HUES48 (cell line): ENCODE measurements at regions not wholly inside any gene's neighbourhood (a gene's known extent, or its start where the extent isn't known, plus 50 kb on each side); places are given as distances from the start of the nearest gene placed in this dataset.
A peak's percentile ranks its signal among the peaks of the same experiment; 100 is the strongest.

Experiments used
- H3K27ac ChIP-seq: one replicate; pipeline ENCODE4 v1.7.0; 2013; ENCODE audit warnings: low read depth, low read length, inconsistent platforms
- H3K27me3 ChIP-seq: 2 replicates; pipeline ENCODE4 v1.6.1; 2013; ENCODE audit warnings: mild to moderate bottlenecking, low read length; ENCODE audit not compliant: control insufficient read depth, insufficient read depth
- H3K36me3 ChIP-seq: 2 replicates; pipeline ENCODE4 v1.6.1; 2013; ENCODE audit warnings: low read length; ENCODE audit not compliant: control insufficient read depth, insufficient read depth
- H3K4me1 ChIP-seq: 2 replicates; pipeline ENCODE4 v1.6.1; 2013; ENCODE audit warnings: mild to moderate bottlenecking, low read length; ENCODE audit not compliant: control insufficient read depth, insufficient read depth
- H3K4me3 ChIP-seq: 2 replicates; pipeline ENCODE4 v1.5.1; 2013; ENCODE audit warnings: mild to moderate bottlenecking, low read depth, low read length
- H3K9ac ChIP-seq: 2 replicates; pipeline ENCODE4 v1.6.1; 2013; ENCODE audit warnings: mild to moderate bottlenecking, low read depth, low read length, moderate library complexity
- H3K9me3 ChIP-seq: 2 replicates; pipeline ENCODE4 v1.6.1; 2013; ENCODE audit warnings: low read length; ENCODE audit not compliant: control insufficient read depth, insufficient read depth

DNA sequence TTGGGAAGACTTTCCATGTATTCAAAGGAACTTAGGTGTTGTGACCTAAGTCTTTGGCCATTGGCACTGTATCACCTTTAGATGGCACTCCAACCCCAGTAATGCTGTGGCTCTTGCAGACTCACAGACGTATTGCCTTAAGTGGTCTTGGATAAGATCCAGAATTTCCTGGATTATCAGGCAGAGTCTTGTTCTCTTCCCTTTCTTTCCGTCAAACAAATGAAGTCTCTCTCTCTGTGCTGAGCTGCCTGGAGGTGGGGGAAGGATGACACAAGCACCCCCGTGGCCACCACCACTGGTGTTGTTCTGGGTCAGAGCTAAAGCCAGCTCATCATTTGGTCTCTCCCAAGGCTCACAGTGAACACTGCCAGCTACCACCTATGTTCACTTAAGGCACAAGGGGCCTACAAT lies 789.9 kb upstream of the KIF2B start:
- Histone ChIP-seq H3K27me3 (no peaks in the 10 kb centered on the region), H3K27ac (peak overlapping the region; percentile 15)

GRCh38 chr17:53017227-53017626 lies 805.5 kb upstream of the KIF2B start:
- H3K4me1 ChIP-seq, result peaks cover 7% of the 10 kb centered on the region; the same call in 1 of the 2 replicates
- H3K9ac ChIP-seq, result no peak overlapping the region
- H3K4me3 ChIP-seq, result no peak overlapping the region
- H3K9me3 ChIP-seq, result peaks cover 13% of the 10 kb centered on the region
- H3K36me3 ChIP-seq, result no peaks in the 10 kb centered on the region
- no peaks in the 10 kb centered on the region for H3K27me3 ChIP-seq
- H3K27ac ChIP-seq, result no peak overlapping the region

More for the DNA sequence above, 789.9 kb upstream of the KIF2B start:
- H3K36me3 ChIP-seq, result no peaks in the 10 kb centered on the region
- H3K9me3 ChIP-seq, result no peaks in the 10 kb centered on the region
- peaks cover 8% of the 10 kb centered on the region for H3K4me1 ChIP-seq
- H3K9ac ChIP-seq, result no peak overlapping the region
- H3K4me3 ChIP-seq, result no peak overlapping the region

DNA sequence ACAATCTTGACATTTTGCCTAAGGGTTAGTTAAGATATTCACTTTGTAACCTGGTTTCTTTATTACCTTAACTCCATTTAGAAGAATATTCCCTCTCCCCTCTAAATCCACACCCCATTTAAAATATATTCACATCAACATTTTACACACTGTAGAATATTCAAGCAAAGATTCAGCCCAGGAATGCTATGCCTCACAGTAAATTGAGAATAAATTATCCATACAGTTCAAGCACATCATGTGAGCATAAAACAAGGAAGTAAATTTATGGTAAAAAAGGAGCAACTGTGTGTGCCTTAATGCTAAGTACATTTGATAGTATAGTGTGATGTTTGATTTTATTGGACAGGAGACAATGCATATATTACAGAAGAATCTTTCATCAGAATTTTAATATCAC lies 806.6 kb upstream of the KIF2B start:
- H3K27ac ChIP-seq, result no peak overlapping the region
- no peaks in the 10 kb centered on the region for H3K27me3 ChIP-seq
- H3K36me3 ChIP-seq, result no peaks in the 10 kb centered on the region
- peaks cover 11% of the 10 kb centered on the region; the same call in 1 of the 2 replicates for H3K4me1 ChIP-seq
- H3K4me3 ChIP-seq, result no peak overlapping the region
- H3K9me3 ChIP-seq, result peaks cover 13% of the 10 kb centered on the region
- no peak overlapping the region for H3K9ac ChIP-seq

DNA sequence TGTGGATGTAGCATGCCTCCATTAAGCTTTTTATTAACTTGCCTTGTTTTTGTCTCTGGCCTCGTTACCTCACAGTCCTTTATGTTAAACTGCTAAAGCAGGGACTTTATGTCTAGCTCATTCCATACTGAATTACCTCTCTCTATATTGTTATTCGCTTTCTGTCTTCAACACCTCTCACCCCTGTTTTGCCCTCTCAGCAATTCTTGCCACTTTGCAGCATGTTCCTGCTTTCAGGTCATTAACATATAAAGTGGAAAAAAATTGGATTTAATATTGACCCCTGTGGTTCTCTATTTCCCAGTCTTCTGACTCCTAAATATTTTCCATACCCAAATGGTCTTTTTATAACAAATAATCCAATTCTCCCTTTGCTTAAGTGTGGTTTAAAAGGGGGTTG lies 810.4 kb upstream of the KIF2B start:
- no peak overlapping the region for H3K9ac ChIP-seq
- H3K4me3 ChIP-seq, result no peak overlapping the region
- H3K9me3 ChIP-seq, result no peaks in the 10 kb centered on the region
- no peaks in the 10 kb centered on the region for H3K36me3 ChIP-seq
- H3K27me3 ChIP-seq, result no peaks in the 10 kb centered on the region
- H3K27ac ChIP-seq, result no peak overlapping the region
- H3K4me1 ChIP-seq, result peaks cover 11% of the 10 kb centered on the region; the same call in 1 of the 2 replicates

DNA sequence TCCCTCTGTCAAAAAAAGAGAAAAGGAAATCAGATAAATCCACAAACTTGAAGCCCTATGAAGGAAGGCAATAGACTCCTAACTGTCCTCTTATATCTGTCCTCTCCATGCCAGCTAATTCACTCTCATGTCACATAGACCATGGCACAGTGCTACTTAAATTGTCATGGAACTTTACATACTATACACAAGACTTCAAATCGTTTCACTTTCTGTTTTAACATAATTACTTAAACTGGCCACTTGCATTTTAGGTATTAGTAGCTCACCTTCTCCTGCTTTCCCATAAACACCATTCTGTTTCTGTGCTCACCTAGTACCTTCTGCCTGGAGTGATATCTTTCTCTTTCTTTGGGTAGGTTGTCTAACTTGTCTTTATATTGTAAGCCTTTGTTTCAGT lies 816.7 kb upstream of the KIF2B start:
- no peak overlapping the region for H3K4me3 ChIP-seq
- H3K9ac ChIP-seq, result no peak overlapping the region
- no peaks in the 10 kb centered on the region for H3K36me3 ChIP-seq
- no peak overlapping the region for H3K27ac ChIP-seq
- H3K4me1 ChIP-seq, result no peaks in the 10 kb centered on the region
- no peaks in the 10 kb centered on the region for H3K9me3 ChIP-seq
- H3K27me3 ChIP-seq, result no peaks in the 10 kb centered on the region

GRCh38 chr17:53004902-53005301 lies 817.8 kb upstream of the KIF2B start:
- Histone ChIP-seq H3K27ac (no peak overlapping the region), H3K27me3 (no peaks in the 10 kb centered on the region), H3K9me3 (no peaks in the 10 kb centered on the region), H3K4me3 (no peak overlapping the region), H3K36me3 (no peaks in the 10 kb centered on the region), H3K9ac (no peak overlapping the region), H3K4me1 (no peaks in the 10 kb centered on the region)

- Histone ChIP-seq H3K36me3 (no peaks in the 10 kb centered on the region), H3K9me3 (0 out of 2 replicates have a peak, but pooled peaks cover 3% of the 10 kb centered on the region), H3K4me3 (no peak overlapping the region), H3K27ac (no peak overlapping the region), H3K27me3 (no peaks in the 10 kb centered on the region), H3K4me1 (no peaks in the 10 kb centered on the region), H3K9ac (no peak overlapping the region)
Measured at GRCh38 chr17:52995881-52996280, 826.8 kb upstream of the KIF2B start.

- 0 out of 2 replicates have a peak, but pooled peaks cover 3% of the 10 kb centered on the region for H3K9me3 ChIP-seq
- H3K4me3 ChIP-seq, result no peak overlapping the region
- H3K27ac ChIP-seq, result no peak overlapping the region
Measured at GRCh38 chr17:52995147-52995546, 827.6 kb upstream of the KIF2B start.

DNA sequence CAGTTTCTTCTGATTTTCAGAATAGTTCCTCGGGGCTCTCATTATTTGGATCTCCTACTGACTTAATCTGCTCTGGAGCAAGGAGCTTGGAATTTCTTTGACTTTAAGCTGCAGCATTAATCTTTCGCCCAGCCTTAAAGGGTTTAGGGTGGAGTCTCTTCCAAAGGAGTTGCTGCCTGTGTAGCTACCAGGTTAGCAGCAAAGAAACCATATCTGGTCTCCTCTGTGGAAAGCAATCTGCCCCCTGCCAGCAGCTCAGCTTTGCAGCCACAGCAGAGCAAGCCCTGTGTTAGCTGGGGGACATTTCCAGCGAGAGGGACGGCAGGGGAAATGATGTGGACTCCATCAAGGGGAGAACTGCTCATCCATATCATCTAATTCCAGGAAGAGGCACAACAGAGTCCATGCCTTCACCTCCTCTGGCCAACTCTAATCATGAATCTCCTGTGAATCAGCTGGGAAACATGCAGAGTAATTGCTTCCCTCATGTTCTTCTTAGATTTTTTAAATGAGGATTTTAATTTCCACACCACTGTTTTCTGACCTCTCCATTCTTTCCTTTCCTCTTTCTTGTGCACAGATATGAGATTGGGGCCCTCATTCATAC lies 827.6 kb upstream of the CA10 start:
- Histone ChIP-seq H3K9ac (no peak overlapping the region), H3K27ac (no peak overlapping the region), H3K4me3 (no peak overlapping the region), H3K27me3 (no peaks in the 10 kb centered on the region), H3K36me3 (no peaks in the 10 kb centered on the region), H3K9me3 (no peaks in the 10 kb centered on the region), H3K4me1 (no peaks in the 10 kb centered on the region)

More at GRCh38 chr17:52995147-52995546, 827.6 kb upstream of the KIF2B start:
- no peaks in the 10 kb centered on the region for H3K36me3 ChIP-seq
- H3K27me3 ChIP-seq, result no peaks in the 10 kb centered on the region
- no peaks in the 10 kb centered on the region for H3K4me1 ChIP-seq
- no peak overlapping the region for H3K9ac ChIP-seq

DNA sequence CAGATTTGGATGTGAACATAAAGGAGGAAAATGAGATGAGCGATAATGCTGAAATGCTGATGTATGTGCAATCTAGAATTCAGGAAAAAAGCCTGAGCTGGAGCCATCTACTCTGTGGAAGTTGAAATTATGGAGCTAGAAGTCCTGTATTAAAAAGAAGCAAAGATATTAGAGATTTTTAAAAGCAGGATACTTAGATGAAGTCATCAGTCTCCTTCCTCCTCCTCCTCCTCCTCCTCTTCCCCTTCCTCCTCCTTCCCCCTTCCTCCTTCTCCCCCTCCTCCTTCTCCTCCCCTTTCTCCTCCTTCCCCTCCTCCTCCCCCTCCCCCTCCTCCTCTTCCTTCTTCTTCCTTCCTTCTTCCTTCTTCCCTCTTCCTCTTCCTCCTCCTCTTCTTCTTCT lies 823.8 kb upstream of the CA10 start:
- Histone ChIP-seq H3K4me1 (no peaks in the 10 kb centered on the region), H3K27ac (no peak overlapping the region), H3K9ac (no peak overlapping the region), H3K36me3 (no peaks in the 10 kb centered on the region), H3K9me3 (no peaks in the 10 kb centered on the region), H3K27me3 (no peaks in the 10 kb centered on the region), H3K4me3 (no peak overlapping the region)

DNA sequence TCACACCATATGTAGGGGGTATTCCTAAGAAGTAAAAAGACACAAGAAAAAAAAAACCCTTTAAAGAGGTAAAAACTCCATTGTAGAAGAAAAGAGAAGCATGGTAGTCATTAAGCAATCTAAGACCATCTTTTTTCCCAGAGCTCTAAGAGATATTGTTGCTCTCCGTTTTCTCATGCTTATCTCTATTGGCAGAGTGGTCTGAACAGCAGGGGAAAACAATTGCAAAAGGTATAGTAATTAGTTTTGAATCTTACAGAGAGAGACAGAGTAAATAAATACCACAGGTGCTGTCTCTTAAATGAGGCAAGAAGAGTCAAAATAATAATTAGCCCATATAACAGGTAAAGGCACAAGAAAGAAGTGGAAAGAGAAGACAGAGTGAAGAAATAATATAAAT lies 821.4 kb upstream of the CA10 start:
- no peaks in the 10 kb centered on the region for H3K27me3 ChIP-seq
- no peaks in the 10 kb centered on the region for H3K4me1 ChIP-seq
- H3K36me3 ChIP-seq, result no peaks in the 10 kb centered on the region
- H3K9ac ChIP-seq, result no peak overlapping the region
- H3K9me3 ChIP-seq, result no peaks in the 10 kb centered on the region
- H3K27ac ChIP-seq, result no peak overlapping the region
- no peak overlapping the region for H3K4me3 ChIP-seq
